ENCODE measurements at regions not wholly inside any gene's neighbourhood (a gene's known extent, or its start where the extent isn't known, plus 50 kb on each side); places are given as distances from the start of the nearest gene placed in this dataset.

GRCh38 chr5:106195679-106196474 is 1474.9 kb downstream of the EFNA5 start:
- DNase-seq (no peak), FAIRE-seq (no peak)
- Histone ChIP-seq H3K4me1 (ENCODE audit: control insufficient read depth in 2 of 3, insufficient read depth in 2 of 3, low read depth in 1 of 3, low read length in 3 of 3) (no peaks in the 10 kb centered on the region), H3K9me3 (ENCODE audit: control insufficient read depth in 2 of 3, insufficient read depth in 1 of 3, low read length in 3 of 3) (no peaks in the 10 kb centered on the region), H3K27ac (ENCODE audit: low read depth in 2 of 2, low read length in 2 of 2) (no peak overlapping the region), H3K27me3 (ENCODE audit: control insufficient read depth, insufficient read depth, low read length) (no peaks in the 10 kb centered on the region), H3K36me3 (ENCODE audit: control insufficient read depth in 2 of 3, insufficient read depth in 3 of 3, low read length in 3 of 3) (no peaks in the 10 kb centered on the region), H3K9ac (ENCODE audit: low read length in 3 of 3) (no peak overlapping the region), H3K4me3 (ENCODE audit: low read length in 3 of 3) (no peak overlapping the region)
- intact Hi-C loops (cut with DNase I) = no loop called here
- no peak for TF ChIP-seq CTCF (IDR thresholded peaks at IDR 0.05; ENCODE audit: borderline replicate concordance, extremely low read depth, insufficient read depth)

GRCh38 chr5:106189121-106189809 is 1481.5 kb downstream of the EFNA5 start:
- Histone ChIP-seq H3K27ac (ENCODE audit: low read depth in 2 of 2, low read length in 2 of 2) (no peak overlapping the region), H3K9ac (ENCODE audit: low read length in 3 of 3) (no peak overlapping the region), H3K36me3 (ENCODE audit: control insufficient read depth in 2 of 3, insufficient read depth in 3 of 3, low read length in 3 of 3) (no peaks in the 10 kb centered on the region), H3K27me3 (ENCODE audit: control insufficient read depth, insufficient read depth, low read length) (no peaks in the 10 kb centered on the region), H3K4me1 (ENCODE audit: control insufficient read depth in 2 of 3, insufficient read depth in 2 of 3, low read depth in 1 of 3, low read length in 3 of 3) (no peaks in the 10 kb centered on the region), H3K9me3 (ENCODE audit: control insufficient read depth in 2 of 3, insufficient read depth in 1 of 3, low read length in 3 of 3) (no peaks in the 10 kb centered on the region), H3K4me3 (ENCODE audit: low read length in 3 of 3) (no peak overlapping the region)
- TF ChIP-seq CTCF (IDR thresholded peaks at IDR 0.05; ENCODE audit: borderline replicate concordance, extremely low read depth, insufficient read depth) = no peak
- intact Hi-C loops (cut with DNase I) = no loop called here
- FAIRE-seq = no peak
- DNase-seq = no peak

DNA sequence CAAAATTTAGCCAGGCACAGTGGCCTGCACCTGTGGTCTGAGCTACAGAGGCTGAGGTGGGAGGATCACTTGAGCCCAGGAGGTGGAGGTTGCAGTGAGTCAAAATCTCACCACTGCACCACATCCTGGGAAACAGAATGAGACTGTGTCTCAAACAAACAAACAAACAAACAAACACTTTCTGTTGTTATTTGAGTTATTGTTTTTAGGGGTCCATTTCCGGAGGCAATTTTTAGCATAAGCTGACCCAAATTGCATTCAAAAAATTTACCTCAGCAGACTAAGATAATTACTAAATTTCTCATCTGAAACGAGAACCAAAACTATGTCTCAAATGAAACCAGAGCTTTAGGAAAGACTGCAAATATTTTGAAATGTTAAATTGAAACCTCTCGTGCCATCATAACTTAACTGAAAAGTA is 1485.1 kb downstream of the EFNA5 start:
- Histone ChIP-seq H3K9ac (ENCODE audit: low read length in 3 of 3) (no peak overlapping the region), H3K27ac (ENCODE audit: low read depth in 2 of 2, low read length in 2 of 2) (no peak overlapping the region), H3K4me1 (ENCODE audit: control insufficient read depth in 2 of 3, insufficient read depth in 2 of 3, low read depth in 1 of 3, low read length in 3 of 3) (no peaks in the 10 kb centered on the region), H3K27me3 (ENCODE audit: control insufficient read depth, insufficient read depth, low read length) (no peaks in the 10 kb centered on the region), H3K36me3 (ENCODE audit: control insufficient read depth in 2 of 3, insufficient read depth in 3 of 3, low read length in 3 of 3) (no peaks in the 10 kb centered on the region), H3K4me3 (ENCODE audit: low read length in 3 of 3) (no peak overlapping the region), H3K9me3 (ENCODE audit: control insufficient read depth in 2 of 3, insufficient read depth in 1 of 3, low read length in 3 of 3) (no peaks in the 10 kb centered on the region)
- FAIRE-seq = no peak
- TF ChIP-seq CTCF (IDR thresholded peaks at IDR 0.05; ENCODE audit: borderline replicate concordance, extremely low read depth, insufficient read depth) = no peak
- DNase-seq = no peak
- intact Hi-C loops (cut with DNase I) = no loop called here
